Nephron progenitor cell (in vitro differentiated cells): ENCODE measurements at regions not wholly inside any gene's neighbourhood (a gene's known extent, or its start where the extent isn't known, plus 50 kb on each side); places are given as distances from the start of the nearest gene placed in this dataset.
"Not testable (repeated sequence)": the region's sequence is repeated elsewhere in the genome, so short reads cannot be mapped to it uniquely, and the experiment has no call there.

Experiments
- DNase-seq: peaks from one replicate; pipeline ENCODE4 v3.0.0; 2021
- H3K27ac Mint-ChIP-seq: 2 replicates; pipeline ENCODE4 v1.8.0; 2021; ENCODE audit warnings: mild to moderate bottlenecking, moderate library complexity, mixed read lengths
- H3K27me3 Mint-ChIP-seq: 2 replicates; pipeline ENCODE4 v1.8.0; 2021; ENCODE audit warnings: mild to moderate bottlenecking, low read depth, mixed read lengths; ENCODE audit not compliant: poor library complexity
- H3K36me3 Mint-ChIP-seq: 2 replicates; pipeline ENCODE4 v1.8.0; 2021; ENCODE audit warnings: low read depth, mixed read lengths
- H3K4me1 Mint-ChIP-seq: 2 replicates; pipeline ENCODE4 v1.8.0; 2021; ENCODE audit warnings: mixed read lengths
- H3K4me3 Mint-ChIP-seq: 2 replicates; pipeline ENCODE4 v1.8.0; 2021; ENCODE audit warnings: mild to moderate bottlenecking, moderate library complexity, mixed read lengths
- H3K9me3 Mint-ChIP-seq: 2 replicates; pipeline ENCODE4 v1.8.0; 2021; ENCODE audit warnings: mild to moderate bottlenecking, moderate library complexity, mixed read lengths
- TF ChIP-seq, protein P1 (sequence below): fragments of 200-600 bp; sonication (generic); IDR thresholded peaks from 2 replicates; pipeline ENCODE4 v1.5.0; 2021; ENCODE audit warnings: antibody characterized with exemption

DNA sequence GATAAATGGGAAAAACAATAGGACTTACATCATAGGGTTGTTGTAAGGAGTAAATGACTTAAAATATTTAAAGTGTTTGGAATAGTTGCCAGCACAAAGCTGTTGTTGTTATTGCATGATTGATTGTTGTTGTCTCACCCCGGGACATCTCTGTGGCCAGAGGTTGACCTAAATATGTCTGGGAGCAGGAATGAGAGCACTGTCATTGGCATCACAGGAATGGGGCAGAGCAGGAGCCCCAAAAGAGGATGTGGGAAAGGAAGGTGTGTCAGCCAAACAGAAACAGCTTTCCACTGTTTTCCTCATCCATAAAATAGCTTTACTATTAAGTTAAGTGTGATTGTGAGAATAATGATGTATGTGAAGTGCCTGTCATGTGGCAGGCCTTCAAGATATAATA lies 121.6 kb downstream of the TMEM168 start:
- Mint-ChIP-seq H3K4me1 (no peaks in the 10 kb centered on the region), H3K27me3 (peaks cover 4% of the 10 kb centered on the region), H3K36me3 (no peaks in the 10 kb centered on the region), H3K9me3 (no peaks in the 10 kb centered on the region), H3K27ac (no peak overlapping the region), H3K4me3 (no peak overlapping the region)
- TF ChIP-seq, protein P1, sequence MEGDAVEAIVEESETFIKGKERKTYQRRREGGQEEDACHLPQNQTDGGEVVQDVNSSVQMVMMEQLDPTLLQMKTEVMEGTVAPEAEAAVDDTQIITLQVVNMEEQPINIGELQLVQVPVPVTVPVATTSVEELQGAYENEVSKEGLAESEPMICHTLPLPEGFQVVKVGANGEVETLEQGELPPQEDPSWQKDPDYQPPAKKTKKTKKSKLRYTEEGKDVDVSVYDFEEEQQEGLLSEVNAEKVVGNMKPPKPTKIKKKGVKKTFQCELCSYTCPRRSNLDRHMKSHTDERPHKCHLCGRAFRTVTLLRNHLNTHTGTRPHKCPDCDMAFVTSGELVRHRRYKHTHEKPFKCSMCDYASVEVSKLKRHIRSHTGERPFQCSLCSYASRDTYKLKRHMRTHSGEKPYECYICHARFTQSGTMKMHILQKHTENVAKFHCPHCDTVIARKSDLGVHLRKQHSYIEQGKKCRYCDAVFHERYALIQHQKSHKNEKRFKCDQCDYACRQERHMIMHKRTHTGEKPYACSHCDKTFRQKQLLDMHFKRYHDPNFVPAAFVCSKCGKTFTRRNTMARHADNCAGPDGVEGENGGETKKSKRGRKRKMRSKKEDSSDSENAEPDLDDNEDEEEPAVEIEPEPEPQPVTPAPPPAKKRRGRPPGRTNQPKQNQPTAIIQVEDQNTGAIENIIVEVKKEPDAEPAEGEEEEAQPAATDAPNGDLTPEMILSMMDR, result no peak
- DNase-seq, result no peak

DNA sequence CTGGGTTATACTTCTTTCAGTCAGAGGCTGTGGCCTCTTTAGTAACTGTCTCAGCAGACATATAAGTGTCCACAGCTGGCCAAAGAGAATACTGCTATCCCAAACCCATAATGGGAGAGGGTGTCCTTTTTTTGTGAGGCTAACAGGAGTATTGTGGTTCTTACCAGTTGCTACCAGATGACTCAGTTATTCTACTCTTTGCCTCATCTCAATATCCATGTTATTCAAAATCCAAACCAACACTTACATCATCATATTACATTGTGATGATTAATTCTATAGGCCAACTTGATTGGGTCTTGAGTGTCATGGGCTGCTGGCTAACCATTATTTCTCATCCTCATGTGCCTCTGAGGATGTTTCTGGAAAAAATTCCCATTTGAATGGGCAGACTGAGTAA lies 120.9 kb downstream of the TMEM168 start:
- TF ChIP-seq, protein P1, result no peak

DNA sequence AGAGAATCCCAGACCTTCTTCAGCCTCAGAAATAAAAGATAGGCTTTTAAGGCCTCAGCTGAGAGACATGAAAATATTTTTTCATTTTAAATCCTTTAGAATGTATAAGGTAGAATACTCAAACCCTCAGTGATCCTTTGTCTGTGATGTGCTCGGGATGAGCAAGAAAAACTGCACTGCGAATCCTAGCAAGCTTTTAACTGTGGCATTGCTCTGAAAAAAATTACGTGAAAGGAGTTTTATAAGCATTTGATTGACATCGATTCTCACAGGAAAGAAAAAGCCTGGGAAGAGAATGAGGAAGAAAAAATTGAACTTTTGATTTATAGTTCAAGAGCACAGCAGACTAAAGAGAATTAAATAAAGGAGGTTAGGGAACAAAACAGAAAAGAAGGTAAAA lies 120.0 kb downstream of the TMEM168 start:
- TF ChIP-seq, protein P1, result no peak
- H3K4me3 Mint-ChIP-seq, result no peak overlapping the region
- no peak for DNase-seq
- peaks cover 4% of the 10 kb centered on the region for H3K27me3 Mint-ChIP-seq
- H3K9me3 Mint-ChIP-seq, result no peaks in the 10 kb centered on the region
- no peaks in the 10 kb centered on the region for H3K36me3 Mint-ChIP-seq
- no peak overlapping the region for H3K27ac Mint-ChIP-seq
- H3K4me1 Mint-ChIP-seq, result no peaks in the 10 kb centered on the region

More for the DNA sequence above, 120.9 kb downstream of the TMEM168 start:
- peaks cover 4% of the 10 kb centered on the region for H3K27me3 Mint-ChIP-seq
- no peak overlapping the region for H3K27ac Mint-ChIP-seq
- no peaks in the 10 kb centered on the region for H3K9me3 Mint-ChIP-seq
- no peak overlapping the region for H3K4me3 Mint-ChIP-seq
- H3K36me3 Mint-ChIP-seq, result no peaks in the 10 kb centered on the region
- no peaks in the 10 kb centered on the region for H3K4me1 Mint-ChIP-seq
- no peak for DNase-seq

DNA sequence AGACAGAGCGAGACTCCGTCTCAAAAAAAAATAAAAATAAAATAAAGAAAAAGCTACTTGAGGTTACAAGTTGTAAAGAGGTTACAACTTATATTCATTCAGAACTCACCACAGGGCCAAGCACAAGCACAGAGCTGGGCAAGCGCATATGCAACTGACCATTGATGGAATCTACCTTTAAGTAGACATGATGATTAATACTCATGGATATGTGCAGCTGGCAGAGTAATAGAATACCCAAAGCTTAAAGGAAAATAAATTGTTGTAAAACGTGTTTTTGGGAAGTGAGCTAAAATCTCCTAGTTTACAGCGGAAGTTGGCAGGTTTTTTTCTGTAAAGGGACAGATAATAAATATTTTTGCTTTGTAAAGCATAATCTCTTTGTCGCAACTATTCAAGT lies 111.6 kb downstream of the TMEM168 start:
- Mint-ChIP-seq H3K9me3 (no peaks in the 10 kb centered on the region), H3K27me3 (no peaks in the 10 kb centered on the region), H3K36me3 (no peaks in the 10 kb centered on the region), H3K4me1 (no peaks in the 10 kb centered on the region), H3K4me3 (no peak overlapping the region), H3K27ac (no peak overlapping the region)
- TF ChIP-seq, protein P1, result no peak
- DNase-seq, result no peak

DNA sequence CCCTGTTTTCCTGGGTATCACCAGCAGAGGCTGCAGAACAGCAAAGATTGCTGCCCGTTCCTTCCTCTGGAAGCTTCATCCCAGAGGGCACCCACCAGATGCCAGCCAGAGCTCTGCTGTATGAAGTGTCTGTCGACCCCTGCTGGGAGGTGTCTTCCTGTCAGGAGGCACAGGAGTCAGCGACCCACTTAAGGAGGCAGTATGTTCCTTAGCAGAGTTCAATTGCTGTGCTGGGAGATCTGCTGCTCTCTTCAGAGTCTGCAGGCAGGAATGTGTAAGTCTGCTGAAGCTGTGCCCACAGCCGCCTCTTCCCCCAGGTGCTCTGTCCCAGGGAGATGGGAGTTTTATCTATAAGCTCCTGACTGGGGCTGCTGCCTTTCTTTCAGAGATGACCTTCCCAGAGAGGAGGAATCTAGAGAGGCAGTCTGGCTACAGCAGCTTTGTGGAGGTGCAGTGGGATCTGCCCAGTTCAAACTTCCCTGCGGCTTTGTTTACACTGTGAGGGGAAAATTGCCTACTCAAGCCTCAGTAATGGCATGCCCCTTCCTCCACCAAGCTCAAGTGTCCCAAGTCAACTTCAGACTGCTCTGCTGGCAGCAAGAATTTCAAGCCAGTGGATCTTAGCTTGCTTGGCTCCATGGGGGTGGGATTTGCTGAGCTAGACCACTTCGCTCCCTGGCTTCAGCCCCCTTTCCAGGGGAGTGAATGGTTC lies 100.6 kb downstream of the TMEM168 start:
- H3K9me3 Mint-ChIP-seq, result peaks cover 47% of the 10 kb centered on the region
- H3K27me3 Mint-ChIP-seq, H3K36me3 Mint-ChIP-seq, DNase-seq, H3K27ac Mint-ChIP-seq, H3K4me1 Mint-ChIP-seq, H3K4me3 Mint-ChIP-seq: not testable (repeated sequence)

DNA sequence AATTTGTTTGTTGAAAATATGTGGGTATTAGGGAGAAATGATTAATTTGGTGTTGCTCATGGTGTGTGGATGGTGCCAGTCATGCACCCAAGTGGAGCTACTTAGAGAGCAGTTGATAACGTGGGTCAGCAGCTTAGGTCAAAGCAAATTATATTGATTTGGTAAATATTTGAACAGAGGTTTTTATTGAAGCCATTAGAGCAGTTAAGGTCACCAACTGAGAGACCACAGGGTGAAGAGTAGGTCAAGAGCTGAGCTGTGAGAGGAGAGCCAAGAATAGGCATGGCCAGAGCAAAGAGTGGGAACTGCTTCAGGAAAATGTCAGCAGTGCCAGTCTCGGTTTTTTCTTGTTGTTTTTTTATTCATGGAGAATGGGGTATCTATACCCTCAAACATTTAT lies 97.9 kb downstream of the TMEM168 start:
- peaks cover 43% of the 10 kb centered on the region for H3K9me3 Mint-ChIP-seq
- TF ChIP-seq, protein P1, result no peak

DNA sequence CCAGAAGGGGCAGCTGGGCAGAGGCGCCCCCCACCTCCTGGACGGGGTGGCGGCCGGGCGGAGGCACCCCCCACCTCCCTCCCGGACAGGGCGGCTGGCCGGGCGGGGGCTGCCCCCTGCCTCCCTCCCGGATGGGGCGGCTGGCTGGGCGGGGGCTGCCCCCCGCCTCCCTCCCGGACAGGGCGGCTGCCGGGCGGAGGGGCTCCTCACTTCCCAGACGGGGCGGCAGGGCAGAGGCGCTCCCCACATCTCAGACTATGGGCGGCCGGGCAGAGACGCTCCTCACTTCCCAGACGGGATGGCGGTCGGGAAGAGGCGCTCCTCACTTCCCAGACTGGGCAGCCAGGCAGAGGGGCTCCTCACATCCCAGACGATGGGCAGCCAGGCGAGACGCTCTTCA lies 93.0 kb downstream of the TMEM168 start:
- not testable (repeated sequence) for H3K4me3 Mint-ChIP-seq, H3K36me3 Mint-ChIP-seq, H3K27ac Mint-ChIP-seq, DNase-seq, H3K27me3 Mint-ChIP-seq, H3K4me1 Mint-ChIP-seq
- H3K9me3 Mint-ChIP-seq, result peaks cover 44% of the 10 kb centered on the region

More for the DNA sequence above, 97.9 kb downstream of the TMEM168 start:
- no peak overlapping the region for H3K27ac Mint-ChIP-seq
- H3K4me1 Mint-ChIP-seq, result no peaks in the 10 kb centered on the region
- H3K36me3 Mint-ChIP-seq, result peaks cover 5% of the 10 kb centered on the region
- H3K27me3 Mint-ChIP-seq, result peaks cover 6% of the 10 kb centered on the region
- H3K4me3 Mint-ChIP-seq, result no peak overlapping the region
- DNase-seq, result no peak
